ENCODE measurements at regions not wholly inside any gene's neighbourhood (a gene's known extent, or its start where the extent isn't known, plus 50 kb on each side); places are given as distances from the start of the nearest gene placed in this dataset.

- H2AK5ac ChIP-seq (ENCODE audit: low read depth, low read length) = no peak overlapping the region
- no peak for ATAC-seq (ENCODE audit: low read depth)
- H4K5ac ChIP-seq (ENCODE audit: low read depth, low read length) = no peak overlapping the region
- no CpG with 5 or more reads among the region's 10 CpGs for WGBS, 2 experiments (ENCODE audit: extremely low coverage in 2 of 2, insufficient read length in 1 of 2)
- H2AFZ ChIP-seq (replicated peaks; ENCODE audit: low read length, poor library complexity) = no peak overlapping the region
- no peaks in the 10 kb centered on the region for H3K9me1 ChIP-seq (ENCODE audit: insufficient read depth, low read length)
- no peak for DNase-seq
- H4K8ac ChIP-seq (ENCODE audit: low read depth in 2 of 2, low read length in 2 of 2) = no peak overlapping the region
- H3K18ac ChIP-seq (ENCODE audit: low read depth, low read length) = no peak overlapping the region
- dilution Hi-C loops (cut with HindIII; ENCODE audit: low sequenced_read_pairs, unreplicated experiment) (no loop called here), in situ Hi-C loops (cut with MboI; ENCODE audit: low sequenced_read_pairs) (no loop called here), intact Hi-C loops (cut with micrococcal nuclease) (no loop called here)
- H3K14ac ChIP-seq (replicated peaks; ENCODE audit: low read depth, low read length) = no peak overlapping the region
- no peak overlapping the region for H3K27ac ChIP-seq (ENCODE audit: insufficient read depth, low read length)
- no peak overlapping the region for H3K4me3 ChIP-seq (ENCODE audit: insufficient read depth, low read depth, low read length)
- no peak overlapping the region for H3K9ac ChIP-seq (ENCODE audit: low read depth, low read length)
- no TSS peak for BruUV-seq (replicated peaks)
- H4K20me1 ChIP-seq (ENCODE audit: insufficient read depth, low read length) = no peaks in the 10 kb centered on the region
- no peak overlapping the region for H3K4ac ChIP-seq (ENCODE audit: low read depth, low read length)
- no peak overlapping the region for H3K56ac ChIP-seq (ENCODE audit: extremely low read depth, insufficient read depth, low read length)
- no peaks in the 10 kb centered on the region for H3K27me3 ChIP-seq (ENCODE audit: control insufficient read depth, insufficient read depth, low read length)
- no peak overlapping the region for H2BK5ac ChIP-seq (ENCODE audit: low read depth, low read length, poor library complexity, severe bottlenecking)
- H4K91ac ChIP-seq (ENCODE audit: insufficient read depth, low read depth, low read length) = no peak overlapping the region
- H3K4me1 ChIP-seq (ENCODE audit: control insufficient read depth, insufficient read depth, low read length) = no peaks in the 10 kb centered on the region
- H3K79me1 ChIP-seq (ENCODE audit: low read depth in 1 of 2, low read length in 2 of 2) = no peaks in the 10 kb centered on the region
- H2AK9ac ChIP-seq (replicated peaks; ENCODE audit: low read depth, low read length, poor library complexity) = no peak overlapping the region
- no peak overlapping the region for H2BK15ac ChIP-seq (ENCODE audit: low read depth, low read length)
- ChIA-PET POLR2A (ENCODE audit: unreplicated experiment) (no interaction called here), CTCF (no interaction called here)
- H3K9me3 ChIP-seq (ENCODE audit: control insufficient read depth, insufficient read depth, low read length) = peaks cover 19% of the 10 kb centered on the region
- no peak overlapping the region for H3K23ac ChIP-seq (ENCODE audit: low read depth, low read length)
- H2BK20ac ChIP-seq (ENCODE audit: low read depth, low read length) = no peak overlapping the region
- no peaks in the 10 kb centered on the region for H3K36me3 ChIP-seq (ENCODE audit: control insufficient read depth, insufficient read depth, low read length)
- H2BK120ac ChIP-seq (ENCODE audit: low read depth, low read length) = no peak overlapping the region
- no peak overlapping the region for H3K4me2 ChIP-seq (ENCODE audit: low read depth, low read length)
- TF ChIP-seq RAD21 (IDR thresholded peaks at IDR 0.05; ENCODE audit: low read length) (no peak), MAZ (IDR thresholded peaks at IDR 0.05; ENCODE audit: borderline replicate concordance, low read depth, low read length) (no peak), BHLHE40 (IDR thresholded peaks at IDR 0.05; ENCODE audit: low read depth, low read length) (no peak), CEBPB (IDR thresholded peaks at IDR 0.05; ENCODE audit: low read depth, low read length) (no peak)
These were observed 62.5 kb upstream of the TMEM132D start for GRCh38 chr12:129966146-129966995.

Data from IMR-90 (cell line).